GM23338 (cell line): ENCODE measurements at regions not wholly inside any gene's neighbourhood (a gene's known extent, or its start where the extent isn't known, plus 50 kb on each side); places are given as distances from the start of the nearest gene placed in this dataset.

Experiments
- ATAC-seq: fragments of 200-7000 bp; cut with Tn5 transposase; 3 replicates; pipeline ENCODE4 v1.9.1; 2020
- DNase-seq: peaks from one replicate; pipeline ENCODE4 v3.0.0-alpha.2; 2015; ENCODE audit warnings: low spot score
- H2AFZ ChIP-seq: fragments of 200-600 bp; sonication (generic); 2 replicates; pipeline ENCODE4 v1.8.0; 2016; ENCODE audit warnings: antibody characterized with exemption, mild to moderate bottlenecking, moderate library complexity
- H3F3A ChIP-seq: fragments of 200-600 bp; sonication (generic); replicated peaks from 2 replicates; pipeline ENCODE4 v1.8.0; 2017; ENCODE audit warnings: antibody characterized with exemption, mixed run types, low read depth
- H3K27ac ChIP-seq: fragments of 200-600 bp; sonication (generic); 2 replicates; pipeline ENCODE4 v1.6.1; 2016; ENCODE audit warnings: low read depth
- H3K27me3 ChIP-seq: fragments of 200-600 bp; sonication (generic); 2 replicates; pipeline ENCODE4 v1.8.0; 2016; ENCODE audit warnings: mild to moderate bottlenecking, mixed run types, moderate library complexity; ENCODE audit not compliant: insufficient read depth
- H3K36me3 ChIP-seq: fragments of 200-600 bp; sonication (generic); 2 replicates; pipeline ENCODE4 v1.8.0; 2016; ENCODE audit warnings: mild to moderate bottlenecking; ENCODE audit not compliant: insufficient read depth
- H3K4me1 ChIP-seq: fragments of 200-600 bp; sonication (generic); 2 replicates; pipeline ENCODE4 v1.8.0; 2016; ENCODE audit warnings: mild to moderate bottlenecking, moderate library complexity; ENCODE audit not compliant: insufficient read depth
- H3K4me2 ChIP-seq: fragments of 200-600 bp; sonication (generic); 2 replicates; pipeline ENCODE4 v1.7.1; 2017; ENCODE audit warnings: mixed run types
- H3K4me3 ChIP-seq: fragments of 200-600 bp; sonication (generic); 2 replicates; pipeline ENCODE4 v1.6.1; 2016; ENCODE audit warnings: mixed run types
- H3K79me2 ChIP-seq: fragments of 200-600 bp; sonication (generic); replicated peaks from 2 replicates; pipeline ENCODE4 v1.8.0; 2017; ENCODE audit warnings: mild to moderate bottlenecking; ENCODE audit not compliant: insufficient read depth
- H3K9me2 ChIP-seq: fragments of 200-600 bp; sonication (generic); 2 replicates; pipeline ENCODE4 v1.8.0; 2017; ENCODE audit not compliant: insufficient read depth
- H4K20me1 ChIP-seq: fragments of 200-600 bp; sonication (generic); replicated peaks from 2 replicates; pipeline ENCODE4 v1.8.0; 2017; ENCODE audit warnings: mild to moderate bottlenecking; ENCODE audit not compliant: insufficient read depth
- H3K27ac Mint-ChIP-seq: 2 replicates; pipeline ENCODE4 v1.8.0; 2020; ENCODE audit warnings: inconsistent platforms, mild to moderate bottlenecking, moderate library complexity, mixed read lengths
- H3K27me3 Mint-ChIP-seq: 3 replicates; pipeline ENCODE4 v1.8.0; 2022; ENCODE audit warnings: low read depth, mild to moderate bottlenecking, moderate library complexity, mixed read lengths, inconsistent platforms; ENCODE audit not compliant: insufficient read depth, poor library complexity
- H3K36me3 Mint-ChIP-seq: 3 replicates; pipeline ENCODE4 v1.8.0; 2021; ENCODE audit warnings: low read depth, mild to moderate bottlenecking, inconsistent platforms, moderate library complexity, mixed read lengths
- H3K4me1 Mint-ChIP-seq: 3 replicates; pipeline ENCODE4 v1.8.0; 2020; ENCODE audit warnings: mild to moderate bottlenecking, inconsistent platforms, mixed read lengths
- H3K4me3 Mint-ChIP-seq: 3 replicates; pipeline ENCODE4 v1.8.0; 2021; ENCODE audit warnings: moderate library complexity, mild to moderate bottlenecking, inconsistent platforms, mixed read lengths
- H3K9me3 Mint-ChIP-seq: 3 replicates; pipeline ENCODE4 v1.8.0; 2020; ENCODE audit warnings: moderate library complexity, mild to moderate bottlenecking, inconsistent platforms, mixed read lengths
- CREB1 ChIP-seq: fragments of 250-450 bp; sonication (Bioruptor Pico); IDR thresholded peaks from 2 replicates; pipeline ENCODE4 v1.5.0; 2020; ENCODE audit warnings: low read depth, mild to moderate bottlenecking, moderate library complexity
- EZH2 ChIP-seq: fragments of 200-600 bp; sonication (generic); IDR thresholded peaks from one replicate; pipeline ENCODE4 v1.8.0; 2017; ENCODE audit warnings: antibody characterized with exemption, mild to moderate bottlenecking, low read depth; ENCODE audit not compliant: unreplicated experiment
- EZH2phosphoT487 ChIP-seq: fragments of 200-600 bp; sonication (generic); IDR thresholded peaks from one replicate; pipeline ENCODE4 v1.8.1; 2018; ENCODE audit warnings: antibody characterized with exemption; ENCODE audit not compliant: unreplicated experiment
- JUNB ChIP-seq: IDR thresholded peaks from one replicate; pipeline ENCODE4 v1.6.1; 2016; ENCODE audit warnings: antibody characterized with exemption; ENCODE audit not compliant: unreplicated experiment
- NANOG ChIP-seq: IDR thresholded peaks from 2 replicates; pipeline ENCODE4 v1.6.1; 2016; ENCODE audit warnings: antibody characterized with exemption, borderline replicate concordance
- STAT1 ChIP-seq: IDR thresholded peaks from one replicate; pipeline ENCODE4 v1.6.1; 2016; ENCODE audit warnings: antibody characterized with exemption; ENCODE audit not compliant: unreplicated experiment
- ZNF114 ChIP-seq: fragments of 250-450 bp; sonication (Bioruptor Pico); IDR thresholded peaks from 2 replicates; pipeline ENCODE4 v1.5.0; 2020; ENCODE audit warnings: mild to moderate bottlenecking, moderate library complexity
- ZNF331 ChIP-seq: fragments of 250-450 bp; sonication (Bioruptor Pico); IDR thresholded peaks from 2 replicates; pipeline ENCODE4 v1.5.0; 2020; ENCODE audit warnings: low read depth, mild to moderate bottlenecking, moderate library complexity
- TF ChIP-seq, protein P1 (sequence below): IDR thresholded peaks from one replicate; pipeline ENCODE4 v1.6.1; 2018; ENCODE audit warnings: antibody characterized with exemption; ENCODE audit not compliant: unreplicated experiment
- TF ChIP-seq, protein P2 (sequence below): IDR thresholded peaks from 2 replicates; pipeline ENCODE4 v1.6.1; 2016; ENCODE audit warnings: antibody characterized with exemption
- TF ChIP-seq, protein P3 (sequence below), 2 experiments: fragments of 200-600 bp in 1 of 2; sonication (generic) in 1 of 2; conservative IDR thresholded peaks; 2 replicates each; pipeline versions ENCODE4 v1.5.1 to v1.6.1; 2016 to 2017; ENCODE audit warnings: antibody characterized with exemption in 2 of 2, low read depth in 2 of 2, mild to moderate bottlenecking in 2 of 2, moderate library complexity in 1 of 2

DNA sequence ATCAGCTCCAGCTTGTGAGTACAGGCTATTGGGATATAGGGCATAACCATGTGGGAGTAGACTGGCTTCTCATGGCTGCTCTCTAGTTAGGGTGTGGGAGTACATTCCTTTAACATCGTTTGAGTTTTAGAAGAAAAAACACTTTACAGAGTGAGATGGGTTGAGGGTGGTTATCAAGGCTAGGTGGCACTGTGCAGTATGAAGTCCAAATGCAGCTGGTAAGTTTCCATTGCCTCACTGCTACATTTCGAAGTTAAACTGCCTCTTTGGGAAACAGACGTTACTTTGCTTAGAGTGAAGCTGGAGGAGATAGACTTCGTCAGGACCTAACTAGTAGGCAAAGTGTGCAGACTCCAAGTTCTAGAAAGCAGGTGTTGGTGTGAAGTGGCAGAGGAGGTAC, 192.4 kb downstream of the SQOR start (continued):
- TF ChIP-seq, protein P1, sequence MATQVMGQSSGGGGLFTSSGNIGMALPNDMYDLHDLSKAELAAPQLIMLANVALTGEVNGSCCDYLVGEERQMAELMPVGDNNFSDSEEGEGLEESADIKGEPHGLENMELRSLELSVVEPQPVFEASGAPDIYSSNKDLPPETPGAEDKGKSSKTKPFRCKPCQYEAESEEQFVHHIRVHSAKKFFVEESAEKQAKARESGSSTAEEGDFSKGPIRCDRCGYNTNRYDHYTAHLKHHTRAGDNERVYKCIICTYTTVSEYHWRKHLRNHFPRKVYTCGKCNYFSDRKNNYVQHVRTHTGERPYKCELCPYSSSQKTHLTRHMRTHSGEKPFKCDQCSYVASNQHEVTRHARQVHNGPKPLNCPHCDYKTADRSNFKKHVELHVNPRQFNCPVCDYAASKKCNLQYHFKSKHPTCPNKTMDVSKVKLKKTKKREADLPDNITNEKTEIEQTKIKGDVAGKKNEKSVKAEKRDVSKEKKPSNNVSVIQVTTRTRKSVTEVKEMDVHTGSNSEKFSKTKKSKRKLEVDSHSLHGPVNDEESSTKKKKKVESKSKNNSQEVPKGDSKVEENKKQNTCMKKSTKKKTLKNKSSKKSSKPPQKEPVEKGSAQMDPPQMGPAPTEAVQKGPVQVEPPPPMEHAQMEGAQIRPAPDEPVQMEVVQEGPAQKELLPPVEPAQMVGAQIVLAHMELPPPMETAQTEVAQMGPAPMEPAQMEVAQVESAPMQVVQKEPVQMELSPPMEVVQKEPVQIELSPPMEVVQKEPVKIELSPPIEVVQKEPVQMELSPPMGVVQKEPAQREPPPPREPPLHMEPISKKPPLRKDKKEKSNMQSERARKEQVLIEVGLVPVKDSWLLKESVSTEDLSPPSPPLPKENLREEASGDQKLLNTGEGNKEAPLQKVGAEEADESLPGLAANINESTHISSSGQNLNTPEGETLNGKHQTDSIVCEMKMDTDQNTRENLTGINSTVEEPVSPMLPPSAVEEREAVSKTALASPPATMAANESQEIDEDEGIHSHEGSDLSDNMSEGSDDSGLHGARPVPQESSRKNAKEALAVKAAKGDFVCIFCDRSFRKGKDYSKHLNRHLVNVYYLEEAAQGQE, result no peak

GRCh38 chr15:45827766-45828165, 192.9 kb downstream of the SQOR start:
- peaks cover 1% of the 10 kb centered on the region for H3K27me3 Mint-ChIP-seq
- ATAC-seq, result no peak
- peaks cover 87% of the 10 kb centered on the region for H3K9me3 Mint-ChIP-seq
- TF ChIP-seq, protein P2, sequence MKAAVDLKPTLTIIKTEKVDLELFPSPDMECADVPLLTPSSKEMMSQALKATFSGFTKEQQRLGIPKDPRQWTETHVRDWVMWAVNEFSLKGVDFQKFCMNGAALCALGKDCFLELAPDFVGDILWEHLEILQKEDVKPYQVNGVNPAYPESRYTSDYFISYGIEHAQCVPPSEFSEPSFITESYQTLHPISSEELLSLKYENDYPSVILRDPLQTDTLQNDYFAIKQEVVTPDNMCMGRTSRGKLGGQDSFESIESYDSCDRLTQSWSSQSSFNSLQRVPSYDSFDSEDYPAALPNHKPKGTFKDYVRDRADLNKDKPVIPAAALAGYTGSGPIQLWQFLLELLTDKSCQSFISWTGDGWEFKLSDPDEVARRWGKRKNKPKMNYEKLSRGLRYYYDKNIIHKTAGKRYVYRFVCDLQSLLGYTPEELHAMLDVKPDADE, result no peak
- TF ChIP-seq EZH2 (no peak), JUNB (no peak), ZNF114 (CRISPR knock-in tag) (no peak), CREB1 (CRISPR knock-in tag) (no peak), STAT1 (no peak), ZNF331 (CRISPR knock-in tag) (no peak), EZH2phosphoT487 (no peak), NANOG (no peak)
- TF ChIP-seq, protein P1, result no peak
- TF ChIP-seq, protein P3, sequence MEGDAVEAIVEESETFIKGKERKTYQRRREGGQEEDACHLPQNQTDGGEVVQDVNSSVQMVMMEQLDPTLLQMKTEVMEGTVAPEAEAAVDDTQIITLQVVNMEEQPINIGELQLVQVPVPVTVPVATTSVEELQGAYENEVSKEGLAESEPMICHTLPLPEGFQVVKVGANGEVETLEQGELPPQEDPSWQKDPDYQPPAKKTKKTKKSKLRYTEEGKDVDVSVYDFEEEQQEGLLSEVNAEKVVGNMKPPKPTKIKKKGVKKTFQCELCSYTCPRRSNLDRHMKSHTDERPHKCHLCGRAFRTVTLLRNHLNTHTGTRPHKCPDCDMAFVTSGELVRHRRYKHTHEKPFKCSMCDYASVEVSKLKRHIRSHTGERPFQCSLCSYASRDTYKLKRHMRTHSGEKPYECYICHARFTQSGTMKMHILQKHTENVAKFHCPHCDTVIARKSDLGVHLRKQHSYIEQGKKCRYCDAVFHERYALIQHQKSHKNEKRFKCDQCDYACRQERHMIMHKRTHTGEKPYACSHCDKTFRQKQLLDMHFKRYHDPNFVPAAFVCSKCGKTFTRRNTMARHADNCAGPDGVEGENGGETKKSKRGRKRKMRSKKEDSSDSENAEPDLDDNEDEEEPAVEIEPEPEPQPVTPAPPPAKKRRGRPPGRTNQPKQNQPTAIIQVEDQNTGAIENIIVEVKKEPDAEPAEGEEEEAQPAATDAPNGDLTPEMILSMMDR (conservative IDR thresholded peaks at IDR 0.05; ENCODE audit: low read depth in 2 of 2), result no peak

More at GRCh38 chr15:45827766-45828165, 192.9 kb downstream of the SQOR start:
- Mint-ChIP-seq H3K27ac (no peak overlapping the region), H3K4me1 (no peaks in the 10 kb centered on the region), H3K36me3 (peaks cover 19% of the 10 kb centered on the region; the same call in 2 of the 3 replicates), H3K4me3 (no peak overlapping the region)
- Histone ChIP-seq H3F3A (no peaks in the 10 kb centered on the region), H3K4me3 (no peak overlapping the region), H3K4me1 (no peaks in the 10 kb centered on the region), H3K27me3 (no peaks in the 10 kb centered on the region), H2AFZ (no peak overlapping the region), H3K27ac (no peak overlapping the region), H3K36me3 (no peaks in the 10 kb centered on the region), H4K20me1 (no peaks in the 10 kb centered on the region), H3K9me2 (peaks cover 17% of the 10 kb centered on the region; the same call in 1 of the 2 replicates), H3K4me2 (no peak overlapping the region), H3K79me2 (no peaks in the 10 kb centered on the region)
- no peak for DNase-seq
